ENCODE measurements at regions not wholly inside any gene's neighbourhood (a gene's known extent, or its start where the extent isn't known, plus 50 kb on each side); places are given as distances from the start of the nearest gene placed in this dataset.

- TF ChIP-seq, protein P1, sequence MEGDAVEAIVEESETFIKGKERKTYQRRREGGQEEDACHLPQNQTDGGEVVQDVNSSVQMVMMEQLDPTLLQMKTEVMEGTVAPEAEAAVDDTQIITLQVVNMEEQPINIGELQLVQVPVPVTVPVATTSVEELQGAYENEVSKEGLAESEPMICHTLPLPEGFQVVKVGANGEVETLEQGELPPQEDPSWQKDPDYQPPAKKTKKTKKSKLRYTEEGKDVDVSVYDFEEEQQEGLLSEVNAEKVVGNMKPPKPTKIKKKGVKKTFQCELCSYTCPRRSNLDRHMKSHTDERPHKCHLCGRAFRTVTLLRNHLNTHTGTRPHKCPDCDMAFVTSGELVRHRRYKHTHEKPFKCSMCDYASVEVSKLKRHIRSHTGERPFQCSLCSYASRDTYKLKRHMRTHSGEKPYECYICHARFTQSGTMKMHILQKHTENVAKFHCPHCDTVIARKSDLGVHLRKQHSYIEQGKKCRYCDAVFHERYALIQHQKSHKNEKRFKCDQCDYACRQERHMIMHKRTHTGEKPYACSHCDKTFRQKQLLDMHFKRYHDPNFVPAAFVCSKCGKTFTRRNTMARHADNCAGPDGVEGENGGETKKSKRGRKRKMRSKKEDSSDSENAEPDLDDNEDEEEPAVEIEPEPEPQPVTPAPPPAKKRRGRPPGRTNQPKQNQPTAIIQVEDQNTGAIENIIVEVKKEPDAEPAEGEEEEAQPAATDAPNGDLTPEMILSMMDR (CRISPR knock-in tag; IDR thresholded peaks at IDR 0.05): no peak
- TF ChIP-seq RBFOX2 (IDR thresholded peaks at IDR 0.05; ENCODE audit: low read depth, low read length) (no peak), CEBPB (IDR thresholded peaks at IDR 0.05; ENCODE audit: borderline replicate concordance, low read depth, low read length) (no peak), ZNF670 (CRISPR knock-in tag; IDR thresholded peaks at IDR 0.05; ENCODE audit: borderline replicate concordance) (no peak), ARNT2 (CRISPR knock-in tag; IDR thresholded peaks at IDR 0.05; ENCODE audit: low read depth) (no peak), TEAD2 (CRISPR knock-in tag; IDR thresholded peaks at IDR 0.05) (no peak)
Observed at GRCh38 chr2:193581807-193582206, 1387.1 kb upstream of the TMEFF2 start.
